GM12878 (cell line): ENCODE measurements at regions not wholly inside any gene's neighbourhood (a gene's known extent, or its start where the extent isn't known, plus 50 kb on each side); places are given as distances from the start of the nearest gene placed in this dataset.

Source experiments
- ATF2 ChIP-seq: IDR thresholded peaks from 2 replicates; pipeline ENCODE4 v1.6.1; 2012; ENCODE audit warnings: low read length, inconsistent platforms
- CEBPZ ChIP-seq: fragments of 150-350 bp; IDR thresholded peaks from 2 replicates; pipeline ENCODE4 v1.6.1; 2016; ENCODE audit warnings: low read depth, low read length
- CREB1 ChIP-seq: IDR thresholded peaks from 2 replicates; pipeline ENCODE4 v1.6.1; 2012; ENCODE audit warnings: low read depth, mild to moderate bottlenecking, inconsistent platforms
- NBN ChIP-seq: fragments of 450-650 bp; IDR thresholded peaks from 2 replicates; pipeline ENCODE4 v1.6.1; 2016
- POLR2AphosphoS5 ChIP-seq: IDR thresholded peaks from 2 replicates; pipeline ENCODE4 v1.6.1; 2011; ENCODE audit warnings: mild to moderate bottlenecking, low read length, inconsistent platforms
- SMC3 ChIP-seq: IDR thresholded peaks from 2 replicates; pipeline ENCODE4 v1.6.1; 2011; ENCODE audit warnings: low read length, improper control_type of control experiment, borderline replicate concordance
- TF ChIP-seq, protein P1 (sequence below), 3 experiments: IDR thresholded peaks in 2 of 3; conservative IDR thresholded peaks in 1 of 3; 2 replicates each; pipeline ENCODE4 v1.5.1; 2011; ENCODE audit warnings: low read depth in 3 of 3, low read length in 3 of 3, mild to moderate bottlenecking in 3 of 3, control low read depth in 2 of 3, moderate library complexity in 2 of 3, inconsistent platforms in 1 of 3, mixed read lengths in 1 of 3; ENCODE audit not compliant: control insufficient read depth in 2 of 3, insufficient read depth in 1 of 3; ENCODE audit errors: extremely low read depth in 1 of 3
- TF ChIP-seq, protein P2 (sequence below): fragments of 450-650 bp; IDR thresholded peaks from 2 replicates; pipeline ENCODE4 v1.6.1; 2017; ENCODE audit warnings: mild to moderate bottlenecking

DNA sequence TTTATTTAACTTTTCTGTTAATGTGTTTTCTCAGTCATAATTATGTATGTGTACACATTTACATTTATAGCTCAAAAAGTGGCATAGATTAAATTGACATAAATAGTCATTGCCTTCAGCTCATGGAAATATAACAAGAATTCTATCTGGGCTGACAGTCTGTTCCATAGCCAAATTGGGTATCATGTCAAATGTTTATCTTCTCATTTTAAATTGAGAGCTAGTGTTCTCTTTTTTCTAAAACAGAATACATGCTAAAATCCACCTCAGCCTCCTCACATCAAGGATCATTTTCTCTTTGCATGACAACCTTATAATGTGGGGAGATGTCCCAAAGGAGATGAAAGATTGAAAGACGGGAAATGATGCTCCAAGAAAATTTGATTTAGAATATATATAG lies 144.1 kb upstream of the BCHE start:
- no peak for TF ChIP-seq CREB1
- TF ChIP-seq ATF2 = no peak
- TF ChIP-seq, protein P1, sequence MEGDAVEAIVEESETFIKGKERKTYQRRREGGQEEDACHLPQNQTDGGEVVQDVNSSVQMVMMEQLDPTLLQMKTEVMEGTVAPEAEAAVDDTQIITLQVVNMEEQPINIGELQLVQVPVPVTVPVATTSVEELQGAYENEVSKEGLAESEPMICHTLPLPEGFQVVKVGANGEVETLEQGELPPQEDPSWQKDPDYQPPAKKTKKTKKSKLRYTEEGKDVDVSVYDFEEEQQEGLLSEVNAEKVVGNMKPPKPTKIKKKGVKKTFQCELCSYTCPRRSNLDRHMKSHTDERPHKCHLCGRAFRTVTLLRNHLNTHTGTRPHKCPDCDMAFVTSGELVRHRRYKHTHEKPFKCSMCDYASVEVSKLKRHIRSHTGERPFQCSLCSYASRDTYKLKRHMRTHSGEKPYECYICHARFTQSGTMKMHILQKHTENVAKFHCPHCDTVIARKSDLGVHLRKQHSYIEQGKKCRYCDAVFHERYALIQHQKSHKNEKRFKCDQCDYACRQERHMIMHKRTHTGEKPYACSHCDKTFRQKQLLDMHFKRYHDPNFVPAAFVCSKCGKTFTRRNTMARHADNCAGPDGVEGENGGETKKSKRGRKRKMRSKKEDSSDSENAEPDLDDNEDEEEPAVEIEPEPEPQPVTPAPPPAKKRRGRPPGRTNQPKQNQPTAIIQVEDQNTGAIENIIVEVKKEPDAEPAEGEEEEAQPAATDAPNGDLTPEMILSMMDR (IDR thresholded peaks at IDR 0.05 in 2 of 3, conservative IDR thresholded peaks at IDR 0.05 in 1 of 3; ENCODE audit: control insufficient read depth in 2 of 3, extremely low read depth in 1 of 3, insufficient read depth in 1 of 3, low read depth in 3 of 3, low read length in 3 of 3) = no peak
- TF ChIP-seq NBN = no peak
- TF ChIP-seq, protein P2, sequence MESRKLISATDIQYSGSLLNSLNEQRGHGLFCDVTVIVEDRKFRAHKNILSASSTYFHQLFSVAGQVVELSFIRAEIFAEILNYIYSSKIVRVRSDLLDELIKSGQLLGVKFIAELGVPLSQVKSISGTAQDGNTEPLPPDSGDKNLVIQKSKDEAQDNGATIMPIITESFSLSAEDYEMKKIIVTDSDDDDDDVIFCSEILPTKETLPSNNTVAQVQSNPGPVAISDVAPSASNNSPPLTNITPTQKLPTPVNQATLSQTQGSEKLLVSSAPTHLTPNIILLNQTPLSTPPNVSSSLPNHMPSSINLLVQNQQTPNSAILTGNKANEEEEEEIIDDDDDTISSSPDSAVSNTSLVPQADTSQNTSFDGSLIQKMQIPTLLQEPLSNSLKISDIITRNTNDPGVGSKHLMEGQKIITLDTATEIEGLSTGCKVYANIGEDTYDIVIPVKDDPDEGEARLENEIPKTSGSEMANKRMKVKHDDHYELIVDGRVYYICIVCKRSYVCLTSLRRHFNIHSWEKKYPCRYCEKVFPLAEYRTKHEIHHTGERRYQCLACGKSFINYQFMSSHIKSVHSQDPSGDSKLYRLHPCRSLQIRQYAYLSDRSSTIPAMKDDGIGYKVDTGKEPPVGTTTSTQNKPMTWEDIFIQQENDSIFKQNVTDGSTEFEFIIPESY = no peak
- TF ChIP-seq POLR2AphosphoS5 = no peak
- TF ChIP-seq CEBPZ = no peak
- TF ChIP-seq SMC3 = no peak
